Panc1 (cell line): ENCODE measurements at regions not wholly inside any gene's neighbourhood (a gene's known extent, or its start where the extent isn't known, plus 50 kb on each side); places are given as distances from the start of the nearest gene placed in this dataset.

ENCODE experiments used
- ATAC-seq: fragments of 200-7000 bp; cut with Tn5 transposase; 2 replicates; pipeline ENCODE4 v1.9.1; 2020; ENCODE audit warnings: mild to moderate bottlenecking, moderate library complexity
- BruUV-seq: library from RNA; stranded (reverse); fragments of 400-500 nt; replicated peaks from 2 replicates; lab custom pipeline; 2021; lab: Mats Ljungman, UMichigan
- CTCF ChIA-PET: fragments of 300-600 bp; sonication (Branson Sonifier 250); formaldehyde crosslinking; loops from one replicate; lab custom pipeline; 2022; ENCODE audit warnings: antibody characterized with exemption; lab: Charles Lee
- POLR2A ChIA-PET: fragments of 300-600 bp; sonication (Branson Sonifier 250); formaldehyde crosslinking; loops from one replicate; lab custom pipeline; 2022; ENCODE audit warnings: antibody characterized with exemption; lab: Charles Lee
- DNase-seq: peaks from one replicate; pipeline ENCODE4 v3.0.0-alpha.2; 2010; ENCODE audit warnings: low read depth, low spot score
- H3K27ac ChIP-seq: 2 replicates; pipeline ENCODE4 v1.5.1; 2011; ENCODE audit warnings: mild to moderate bottlenecking, low read length, inconsistent platforms
- H3K27me3 ChIP-seq: fragments of 200-500 bp; sonication (Bioruptor generic); 2 replicates; pipeline ENCODE4 v1.6.0; 2014; ENCODE audit warnings: low read length, inconsistent platforms; ENCODE audit not compliant: control insufficient read depth, insufficient read depth
- H3K36me3 ChIP-seq: fragments of 200-500 bp; sonication (Bioruptor generic); 2 replicates; pipeline ENCODE4 v1.5.1; 2014; ENCODE audit warnings: inconsistent platforms, mild to moderate bottlenecking, low read length, moderate library complexity; ENCODE audit not compliant: control insufficient read depth, insufficient read depth
- H3K4me1 ChIP-seq: 2 replicates; pipeline ENCODE4 v1.5.1; 2011; ENCODE audit warnings: inconsistent platforms, mild to moderate bottlenecking, low read length, moderate library complexity; ENCODE audit not compliant: control insufficient read depth, insufficient read depth
- H3K4me3 ChIP-seq, 2 experiments: 2 replicates each; pipeline ENCODE4 v1.5.1; 2011 to 2012; ENCODE audit warnings: low read depth in 2 of 2, low read length in 2 of 2, mild to moderate bottlenecking in 2 of 2, inconsistent platforms in 1 of 2, moderate library complexity in 1 of 2
- H3K9me3 ChIP-seq: fragments of 200-500 bp; sonication (Bioruptor generic); 2 replicates; pipeline ENCODE4 v1.5.1; 2014; ENCODE audit warnings: low read depth, mild to moderate bottlenecking, inconsistent platforms, low read length, moderate library complexity; ENCODE audit not compliant: control insufficient read depth, insufficient read depth
- CTCF ChIP-seq: fragments of 450-650 bp; IDR thresholded peaks from 2 replicates; pipeline ENCODE4 v1.5.1; 2017; ENCODE audit warnings: mild to moderate bottlenecking
- POLR2AphosphoS5 ChIP-seq: IDR thresholded peaks from 2 replicates; pipeline ENCODE4 v1.6.1; 2012; ENCODE audit warnings: mild to moderate bottlenecking, low read depth, low read length, moderate library complexity
- REST ChIP-seq, 2 experiments: IDR thresholded peaks; 2 replicates each; pipeline ENCODE4 v1.6.1; 2011 to 2012; ENCODE audit warnings: low read depth in 2 of 2, control low read depth in 1 of 2, low read length in 1 of 2, mild to moderate bottlenecking in 1 of 2, moderate library complexity in 1 of 2; ENCODE audit not compliant: insufficient read depth in 1 of 2
- SIN3A ChIP-seq: IDR thresholded peaks from 2 replicates; pipeline ENCODE4 v1.6.1; 2012; ENCODE audit warnings: low read depth, mild to moderate bottlenecking, low read length, moderate library complexity, borderline replicate concordance; ENCODE audit not compliant: insufficient read depth
- TCF7L2 ChIP-seq: IDR thresholded peaks from 2 replicates; pipeline ENCODE4 v1.6.1; 2011; ENCODE audit warnings: mild to moderate bottlenecking, low read depth, low read length, inconsistent platforms
- in situ Hi-C: cut with HindIII; loops from 2 replicates; pipeline ENCODE4 v1.10.0; 2016; ENCODE audit warnings: low sequenced_read_pairs, low pct_unique_long_range_greater_than_20kb
- intact Hi-C: fragments of 100-400 bp; cut with micrococcal nuclease; formaldehyde crosslinking; loops from one replicate; pipeline ENCODE4 v1.10.0; 2022; ENCODE audit not compliant: unreplicated experiment

DNA sequence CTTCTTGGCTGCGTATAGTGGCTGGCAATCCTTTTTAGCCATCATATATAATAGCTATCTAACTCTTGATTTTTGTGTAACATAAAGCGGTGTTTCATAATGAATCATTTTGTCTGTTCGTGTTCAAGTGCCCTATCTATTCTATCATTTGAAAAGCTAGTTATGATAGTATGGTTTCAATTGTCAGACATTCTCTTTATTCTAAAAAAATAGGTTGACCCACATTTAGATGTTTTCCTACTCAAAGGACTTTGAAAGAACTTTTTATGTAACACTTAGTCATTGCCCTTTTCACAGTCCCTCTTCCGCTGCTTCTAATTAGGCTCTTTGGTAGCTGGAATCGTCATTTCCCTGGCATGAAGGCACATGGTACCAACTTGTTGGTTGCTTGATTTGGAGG is 272.2 kb upstream of the B3GALT2 start:
- Histone ChIP-seq H3K4me3 (no peak overlapping the region), H3K27me3 (no peaks in the 10 kb centered on the region), H3K9me3 (no peaks in the 10 kb centered on the region), H3K36me3 (no peaks in the 10 kb centered on the region), H3K4me1 (no peaks in the 10 kb centered on the region), H3K27ac (no peak overlapping the region)
- BruUV-seq: no TSS peak
- POLR2A ChIA-PET: no interaction called here
- intact Hi-C loops: no loop called here
- TF ChIP-seq POLR2AphosphoS5 (no peak), CTCF (no peak), SIN3A (no peak), REST (IDR thresholded peaks at IDR 0.05; ENCODE audit: insufficient read depth in 1 of 2, low read depth in 2 of 2, low read length in 1 of 2) (no peak), TCF7L2 (no peak)
- DNase-seq (no peak), ATAC-seq (no peak)
- in situ Hi-C loops: no loop called here
- CTCF ChIA-PET: no interaction called here

GRCh38 chr1:193457676-193458075 is 271.3 kb upstream of the B3GALT2 start:
- TF ChIP-seq REST (IDR thresholded peaks at IDR 0.05; ENCODE audit: insufficient read depth in 1 of 2, low read depth in 2 of 2, low read length in 1 of 2) (no peak), SIN3A (no peak), TCF7L2 (no peak), CTCF (no peak), POLR2AphosphoS5 (no peak)
- H3K4me1 ChIP-seq: no peaks in the 10 kb centered on the region
- intact Hi-C loops: no loop called here
- in situ Hi-C loops: no loop called here
- POLR2A ChIA-PET: no interaction called here
- BruUV-seq: no TSS peak
- ATAC-seq (no peak), DNase-seq (no peak)
- CTCF ChIA-PET: no interaction called here
- no peaks in the 10 kb centered on the region for H3K27me3 ChIP-seq
- H3K4me3 ChIP-seq: no peak overlapping the region
- no peaks in the 10 kb centered on the region for H3K36me3 ChIP-seq
- H3K9me3 ChIP-seq: no peaks in the 10 kb centered on the region
- no peak overlapping the region for H3K27ac ChIP-seq
